H9 (cell line): ENCODE measurements at regions not wholly inside any gene's neighbourhood (a gene's known extent, or its start where the extent isn't known, plus 50 kb on each side); places are given as distances from the start of the nearest gene placed in this dataset.

Source experiments
- DNase-seq: peaks from one replicate; pipeline ENCODE4 v3.0.0-alpha.2; 2017
- H2AFZ ChIP-seq: one replicate; pipeline ENCODE4 v1.6.1; 2013; ENCODE audit warnings: mild to moderate bottlenecking, low read length, control low read depth, moderate library complexity
- H2AK5ac ChIP-seq: 2 replicates; pipeline ENCODE4 v1.6.1; 2013; ENCODE audit warnings: low read length, control low read depth, mixed read lengths; ENCODE audit not compliant: insufficient read length
- H2BK120ac ChIP-seq: one replicate; pipeline ENCODE4 v1.6.1; 2013; ENCODE audit warnings: low read depth, mild to moderate bottlenecking, low read length, control low read depth, inconsistent platforms; ENCODE audit not compliant: poor library complexity, severe bottlenecking
- H2BK12ac ChIP-seq: 2 replicates; pipeline ENCODE4 v1.6.1; 2013; ENCODE audit warnings: low read length, control low read depth, mixed read lengths, low read depth; ENCODE audit not compliant: insufficient read length
- H2BK15ac ChIP-seq: 2 replicates; pipeline ENCODE4 v1.6.1; 2013; ENCODE audit warnings: low read depth, low read length, control low read depth
- H2BK20ac ChIP-seq: one replicate; pipeline ENCODE4 v1.6.1; 2013; ENCODE audit warnings: low read depth, mild to moderate bottlenecking, low read length, control low read depth, inconsistent platforms; ENCODE audit not compliant: poor library complexity, severe bottlenecking
- H2BK5ac ChIP-seq: 2 replicates; pipeline ENCODE4 v1.6.1; 2013; ENCODE audit warnings: low read length, control low read depth, mixed read lengths; ENCODE audit not compliant: insufficient read length
- H3K14ac ChIP-seq: 2 replicates; pipeline ENCODE4 v1.6.1; 2013; ENCODE audit warnings: low read length, control low read depth; ENCODE audit not compliant: insufficient read depth
- H3K18ac ChIP-seq: 2 replicates; pipeline ENCODE4 v1.6.1; 2013; ENCODE audit warnings: low read depth, mild to moderate bottlenecking, mixed read lengths, low read length, control low read depth; ENCODE audit not compliant: insufficient read length
- H3K23ac ChIP-seq: 2 replicates; pipeline ENCODE4 v1.6.1; 2013; ENCODE audit warnings: low read length, control low read depth, mixed read lengths, low read depth; ENCODE audit not compliant: insufficient read length
- H3K23me2 ChIP-seq: 2 replicates; pipeline ENCODE4 v1.6.1; 2013; ENCODE audit warnings: low read depth, mild to moderate bottlenecking, mixed read lengths, low read length, control low read depth; ENCODE audit not compliant: insufficient read length, poor library complexity, severe bottlenecking
- H3K27ac ChIP-seq: 2 replicates; pipeline ENCODE4 v1.5.1; 2013; ENCODE audit warnings: low read length, control low read depth, mixed read lengths, low read depth; ENCODE audit not compliant: insufficient read length
- H3K27me3 ChIP-seq: 2 replicates; pipeline ENCODE4 v1.6.1; 2013; ENCODE audit warnings: low read length, control low read depth, inconsistent platforms; ENCODE audit not compliant: insufficient read depth
- H3K4ac ChIP-seq: 2 replicates; pipeline ENCODE4 v1.6.1; 2013; ENCODE audit warnings: low read depth, mild to moderate bottlenecking, control low read depth, inconsistent platforms, low read length, moderate library complexity
- H3K4me1 ChIP-seq: 2 replicates; pipeline ENCODE4 v1.6.1; 2013; ENCODE audit warnings: low read length, control low read depth, inconsistent platforms; ENCODE audit not compliant: insufficient read depth
- H3K4me2 ChIP-seq: 2 replicates; pipeline ENCODE4 v1.6.1; 2013; ENCODE audit warnings: low read length, control low read depth, mixed read lengths; ENCODE audit not compliant: insufficient read length, insufficient read depth
- H3K56ac ChIP-seq: 2 replicates; pipeline ENCODE4 v1.6.1; 2013; ENCODE audit warnings: low read depth, mild to moderate bottlenecking, mixed read lengths, low read length, control low read depth; ENCODE audit not compliant: insufficient read length
- H3K79me1 ChIP-seq: 2 replicates; pipeline ENCODE4 v1.6.1; 2013; ENCODE audit warnings: low read depth, mild to moderate bottlenecking, moderate library complexity, low read length, control low read depth, inconsistent platforms; ENCODE audit not compliant: insufficient read depth, poor library complexity, severe bottlenecking
- H3K79me2 ChIP-seq: 2 replicates; pipeline ENCODE4 v1.6.1; 2013; ENCODE audit warnings: low read length, control low read depth, inconsistent platforms; ENCODE audit not compliant: insufficient read depth
- H3K9ac ChIP-seq: 2 replicates; pipeline ENCODE4 v1.6.1; 2013; ENCODE audit warnings: low read length, control low read depth, mixed read lengths; ENCODE audit not compliant: insufficient read length; ENCODE audit errors: extremely low read depth
- H3K9me3 ChIP-seq: one replicate; pipeline ENCODE4 v1.6.1; 2013; ENCODE audit warnings: low read depth, low read length, inconsistent platforms; ENCODE audit not compliant: control insufficient read depth
- H3T11ph ChIP-seq: one replicate; pipeline ENCODE4 v1.6.1; 2013; ENCODE audit warnings: mild to moderate bottlenecking, low read length, control low read depth, inconsistent platforms
- H4K20me1 ChIP-seq: one replicate; pipeline ENCODE4 v1.6.1; 2013; ENCODE audit not compliant: control insufficient read depth, insufficient read length, insufficient read depth
- H4K5ac ChIP-seq: 2 replicates; pipeline ENCODE4 v1.6.1; 2013; ENCODE audit warnings: low read depth, mild to moderate bottlenecking, mixed read lengths, low read length, control low read depth; ENCODE audit not compliant: insufficient read length
- H4K8ac ChIP-seq: replicated peaks from 2 replicates; pipeline ENCODE4 v1.6.1; 2013; ENCODE audit warnings: low read length, control low read depth, mixed read lengths, low read depth; ENCODE audit not compliant: insufficient read length
- H4K91ac ChIP-seq: 2 replicates; pipeline ENCODE4 v1.6.1; 2013; ENCODE audit warnings: low read depth, mild to moderate bottlenecking, moderate library complexity, mixed read lengths, low read length, control low read depth; ENCODE audit not compliant: insufficient read length
- H3K27ac Mint-ChIP-seq, 3 experiments: 2 replicates in 2 of 3; 3 replicates in 1 of 3; pipeline ENCODE4 v1.8.0; 2020 to 2021; ENCODE audit warnings: mixed read lengths in 3 of 3, mild to moderate bottlenecking in 1 of 3, moderate library complexity in 1 of 3
- H3K27me3 Mint-ChIP-seq: 2 replicates; pipeline ENCODE4 v1.8.0; 2021; ENCODE audit warnings: low read depth, mild to moderate bottlenecking, moderate library complexity, mixed read lengths
- H3K36me3 Mint-ChIP-seq, 3 experiments: 2 replicates in 2 of 3; 3 replicates in 1 of 3; pipeline ENCODE4 v1.8.0; 2020 to 2021; ENCODE audit warnings: low read depth in 3 of 3, mixed read lengths in 3 of 3; ENCODE audit not compliant: insufficient read depth in 1 of 3
- H3K4me1 Mint-ChIP-seq, 2 experiments: 2 replicates each; pipeline ENCODE4 v1.8.0; 2020; ENCODE audit warnings: mixed read lengths in 2 of 2
- H3K4me3 Mint-ChIP-seq, 2 experiments: 2 replicates in 1 of 2; 3 replicates in 1 of 2; pipeline ENCODE4 v1.8.0; 2020 to 2021; ENCODE audit warnings: mild to moderate bottlenecking in 2 of 2, mixed read lengths in 2 of 2, moderate library complexity in 1 of 2
- H3K9me3 Mint-ChIP-seq, 2 experiments: 2 replicates in 1 of 2; 3 replicates in 1 of 2; pipeline ENCODE4 v1.8.0; 2020; ENCODE audit warnings: mild to moderate bottlenecking in 2 of 2, mixed read lengths in 2 of 2, moderate library complexity in 1 of 2
- CTCF ChIP-seq: fragments of 200-600 bp; sonication (generic); conservative IDR thresholded peaks from 3 replicates; pipeline ENCODE4 v1.8.0; 2021; ENCODE audit warnings: antibody characterized with exemption, mild to moderate bottlenecking
- WGBS: extraction: QIAGEN DNeasy Blood & Tissue Kit; methylation state at CpG from one replicate; pipeline ENCODE4 v1.1.7; 2013; ENCODE audit warnings: missing lambda C conversion rate, low lambda C conversion rate, mixed read lengths; ENCODE audit not compliant: insufficient read length; ENCODE audit errors: extremely low coverage; 5-methylcytosine and 5-hydroxymethylcytosine counted together

- Histone ChIP-seq H2BK15ac (no peak overlapping the region), H3K4me2 (no peak overlapping the region), H3K4ac (no peak overlapping the region), H2BK120ac (no peak overlapping the region), H2BK5ac (no peak overlapping the region), H4K5ac (no peak overlapping the region), H3K79me1 (no peaks in the 10 kb centered on the region), H3K27me3 (no peaks in the 10 kb centered on the region), H4K91ac (no peak overlapping the region), H2AK5ac (no peak overlapping the region), H3K4me1 (no peaks in the 10 kb centered on the region), H3K56ac (no peak overlapping the region), H3K27ac (no peak overlapping the region), H4K8ac (no peak overlapping the region), H2BK12ac (no peak overlapping the region), H3K18ac (no peak overlapping the region), H2BK20ac (no peak overlapping the region), H3T11ph (no peak overlapping the region), H3K9ac (no peak overlapping the region), H3K14ac (no peak overlapping the region), H4K20me1 (no peaks in the 10 kb centered on the region), H3K23me2 (no peaks in the 10 kb centered on the region), H3K23ac (no peak overlapping the region), H3K9me3 (no peaks in the 10 kb centered on the region), H3K79me2 (no peaks in the 10 kb centered on the region), H2AFZ (no peak overlapping the region)
- no peak overlapping the region for H3K27ac Mint-ChIP-seq
- peaks cover 0 to 4% of the 10 kb centered on the region in 2 experiments; a peak in 2 of 4 replicates for H3K4me1 Mint-ChIP-seq
- H3K4me3 Mint-ChIP-seq, result no peak overlapping the region
- peaks cover 0 to 13% (median 3%) of the 10 kb centered on the region in 3 experiments; a peak in 4 of 7 replicates for H3K36me3 Mint-ChIP-seq
- TF ChIP-seq CTCF, result no peak
- no CpG with 5 or more reads among the region's 1 CpG for WGBS
- peaks cover 3 to 5% of the 10 kb centered on the region in 2 experiments; a peak in 2 of 5 replicates for H3K9me3 Mint-ChIP-seq
- no peaks in the 10 kb centered on the region for H3K27me3 Mint-ChIP-seq
- DNase-seq, result no peak
These were observed 219.5 kb upstream of the CBLB start for GRCh38 chr3:106088304-106088703.
